HG03060 (cell line): ENCODE measurements at regions not wholly inside any gene's neighbourhood (a gene's known extent, or its start where the extent isn't known, plus 50 kb on each side); places are given as distances from the start of the nearest gene placed in this dataset.
"Not testable (repeated sequence)": the region's sequence is repeated elsewhere in the genome, so short reads cannot be mapped to it uniquely, and the experiment has no call there.

Experiments
- ATAC-seq: cut with Tn5 transposase; IDR thresholded peaks from one replicate; pipeline ENCODE4 v1.9.1; 2021; ENCODE audit warnings: low read depth, moderate number of reproducible peaks; ENCODE audit not compliant: unreplicated experiment

DNA sequence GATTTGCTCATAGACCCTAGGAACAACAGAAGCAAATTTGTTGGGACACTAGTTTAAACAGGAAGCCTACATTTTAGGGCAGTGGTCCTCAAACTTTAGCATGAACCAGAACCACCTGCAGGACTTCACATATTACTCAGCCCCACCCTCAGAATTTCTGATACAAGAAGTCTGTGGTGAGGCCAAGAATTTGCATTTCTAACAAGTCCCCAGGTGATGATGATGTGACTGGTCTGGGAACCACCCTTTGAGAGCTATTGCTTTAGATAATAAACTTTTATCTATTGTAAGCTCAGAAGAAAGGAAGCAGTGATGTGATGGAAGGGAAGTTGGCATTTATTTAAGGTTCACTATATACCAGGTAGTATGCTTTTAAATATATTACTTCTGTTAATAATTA, 194.0 kb downstream of the FAM181B start:
- ATAC-seq = peak; percentile 81

DNA sequence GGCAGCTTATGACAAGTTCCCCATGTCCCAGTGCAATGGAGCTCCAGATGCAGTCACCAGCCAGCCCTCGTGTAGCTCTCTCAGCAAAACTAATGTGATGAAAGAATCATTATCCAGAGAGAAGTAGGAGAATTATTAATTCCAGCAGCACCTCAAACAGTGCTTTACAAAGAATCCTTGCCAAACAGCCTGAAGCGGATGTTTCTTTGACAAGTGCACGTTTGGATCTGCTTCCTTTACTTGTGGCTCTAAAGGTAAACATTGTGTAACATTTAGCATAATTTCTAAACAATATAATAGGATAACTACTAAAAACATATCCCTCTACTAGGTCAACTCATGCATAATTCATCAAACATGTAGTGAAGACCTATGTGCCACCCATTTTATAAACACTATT, 197.0 kb downstream of the FAM181B start:
- ATAC-seq = no peak

DNA sequence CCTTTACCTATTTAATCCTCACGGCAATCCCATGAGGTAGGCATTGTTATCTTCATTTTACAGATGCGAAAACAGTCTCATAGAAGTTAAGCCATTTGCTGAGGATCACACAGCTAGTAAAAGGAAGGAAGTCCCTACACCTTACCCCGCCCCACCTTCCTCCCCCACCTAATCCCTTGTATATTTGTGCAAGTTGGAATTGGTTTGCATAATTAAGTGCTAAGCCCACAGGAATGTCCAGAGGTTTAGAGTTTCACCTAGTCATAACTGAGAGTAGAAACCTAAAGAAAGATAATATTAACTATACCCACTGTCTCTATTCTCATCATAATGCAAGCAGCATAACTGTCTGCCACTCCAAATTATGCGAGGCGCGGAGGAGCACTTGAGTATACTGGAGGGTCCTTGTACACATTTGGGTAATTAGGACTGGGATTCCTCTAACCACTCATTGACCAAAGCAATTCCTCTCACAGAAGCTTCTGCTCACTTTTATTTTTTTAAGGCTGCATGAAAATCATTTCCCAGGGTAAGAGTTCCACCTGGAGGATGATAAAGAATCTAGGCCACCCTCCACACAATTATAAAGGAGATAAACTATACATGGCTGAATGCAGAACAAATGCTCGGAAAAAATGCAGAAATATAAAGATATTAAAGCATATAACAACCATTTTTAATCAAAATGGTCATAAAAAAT, 199.9 kb downstream of the FAM181B start:
- ATAC-seq = no peak

DNA sequence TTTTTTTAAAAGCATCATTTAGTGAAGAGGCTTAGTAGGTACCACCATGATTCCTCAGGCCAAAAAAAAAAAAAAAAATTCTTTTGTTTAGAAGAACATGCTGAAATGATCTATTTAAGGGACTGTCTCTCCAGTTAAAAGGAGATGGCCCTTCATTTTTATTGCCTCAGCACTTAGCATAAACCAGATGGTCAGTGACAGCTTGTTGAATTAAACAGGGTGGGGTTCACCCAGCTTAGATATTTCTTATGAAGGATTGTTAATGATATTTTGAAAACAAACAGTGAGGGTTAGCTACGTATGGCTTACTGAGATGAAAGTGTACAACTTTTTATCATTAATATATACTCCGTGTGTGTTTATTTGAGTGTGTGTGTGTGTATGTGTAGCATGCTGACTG, 203.7 kb downstream of the FAM181B start:
- no peak for ATAC-seq

DNA sequence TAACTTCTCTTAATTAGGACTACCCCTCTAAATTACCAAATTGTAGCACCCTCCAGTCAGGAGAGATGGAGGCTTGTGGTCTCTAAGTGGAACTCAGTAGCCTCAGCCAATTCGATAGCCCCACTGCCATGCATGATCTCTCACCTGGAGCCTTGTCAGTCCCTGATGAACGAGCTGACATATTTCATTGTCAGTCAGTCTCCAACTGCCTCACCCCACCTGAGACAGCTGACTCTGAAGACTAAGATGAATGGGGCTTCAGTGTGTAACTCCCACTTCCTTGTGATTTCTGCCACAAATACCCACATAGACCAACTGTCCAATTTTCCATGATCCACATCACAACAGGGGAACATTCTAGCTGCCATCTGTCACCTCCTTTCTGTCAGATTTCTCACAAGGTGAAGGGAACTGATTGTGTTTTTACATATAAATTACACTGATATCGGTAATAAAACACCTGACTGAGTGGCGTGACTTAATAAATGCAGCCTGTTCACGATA, 206.5 kb downstream of the FAM181B start:
- ATAC-seq = no peak

DNA sequence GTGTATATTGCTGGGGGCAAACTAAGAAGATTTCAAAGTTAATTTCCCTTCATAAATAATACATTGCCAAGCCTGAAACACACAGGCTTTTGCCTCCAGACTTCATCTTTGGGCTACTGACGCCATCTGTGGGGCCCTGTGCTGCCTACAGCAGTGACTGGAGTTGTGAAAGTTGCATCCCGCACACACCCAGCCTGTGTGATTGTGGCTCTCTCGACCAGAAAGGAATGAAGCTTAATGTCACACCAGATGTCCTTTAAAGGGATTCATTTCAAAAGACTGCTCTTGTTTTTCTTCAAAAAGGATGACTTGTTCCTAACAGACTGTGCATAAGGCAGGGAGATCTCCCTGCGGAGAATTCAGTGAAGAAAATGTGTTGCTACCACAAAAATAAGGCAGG, 210.5 kb downstream of the FAM181B start:
- ATAC-seq = no peak

DNA sequence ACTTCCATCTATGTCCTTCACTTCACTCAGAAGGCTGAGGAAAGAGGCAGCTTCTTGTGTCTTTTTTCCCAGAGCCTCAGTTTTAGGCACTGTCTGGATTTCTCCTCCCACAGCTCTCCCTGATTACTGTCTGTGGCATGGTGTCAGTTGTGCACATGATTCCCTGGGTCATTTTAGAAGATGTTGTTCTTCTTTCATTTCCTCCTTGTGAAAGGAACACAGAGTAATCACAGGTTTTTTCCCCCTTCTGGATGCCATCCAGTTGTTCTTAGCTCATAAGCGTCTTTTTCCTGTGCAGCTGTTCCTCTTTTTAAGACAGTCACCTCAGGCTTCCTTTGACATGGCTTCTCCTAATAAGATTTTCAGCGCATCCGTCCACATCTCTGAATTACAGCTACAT, 212.2 kb downstream of the FAM181B start:
- no peak for ATAC-seq

DNA sequence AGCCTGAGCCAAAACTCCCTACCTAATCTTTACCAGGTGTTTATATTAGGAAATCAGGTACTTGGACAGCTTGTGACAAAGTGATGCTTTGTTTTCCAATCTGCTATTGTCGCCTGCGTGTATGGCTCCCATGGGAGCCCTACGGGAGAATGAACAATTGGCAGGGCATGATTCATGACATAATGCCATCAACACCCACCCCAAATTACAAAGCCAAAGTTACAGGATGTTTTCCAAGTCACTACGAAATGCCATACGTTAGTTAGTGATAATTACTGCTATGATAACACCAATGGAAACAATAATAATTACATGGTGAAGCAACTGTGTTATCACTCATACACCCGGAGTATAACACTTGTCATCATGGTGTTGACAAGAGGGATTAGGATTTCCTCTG, 226.4 kb downstream of the FAM181B start:
- ATAC-seq = no peak

DNA sequence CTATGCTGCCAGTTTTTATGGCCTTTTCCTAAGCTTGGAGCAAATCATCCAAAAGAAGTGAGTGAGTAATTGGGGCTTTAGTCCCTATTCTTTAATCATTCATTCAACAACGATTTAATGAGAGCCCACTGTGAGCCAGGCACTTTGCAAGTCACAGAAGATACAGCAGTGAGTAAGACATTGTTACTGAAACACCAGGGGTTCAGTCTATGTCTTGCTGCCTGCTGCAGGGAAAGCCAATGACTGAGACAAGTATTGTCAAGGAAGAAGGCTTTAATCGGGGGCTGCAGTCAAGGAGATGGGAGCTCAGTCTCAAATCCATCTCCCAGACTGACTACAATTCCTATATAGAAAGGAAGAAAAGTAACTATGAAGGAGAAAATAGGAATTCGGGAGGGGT, 228.3 kb downstream of the FAM181B start:
- no peak for ATAC-seq

DNA sequence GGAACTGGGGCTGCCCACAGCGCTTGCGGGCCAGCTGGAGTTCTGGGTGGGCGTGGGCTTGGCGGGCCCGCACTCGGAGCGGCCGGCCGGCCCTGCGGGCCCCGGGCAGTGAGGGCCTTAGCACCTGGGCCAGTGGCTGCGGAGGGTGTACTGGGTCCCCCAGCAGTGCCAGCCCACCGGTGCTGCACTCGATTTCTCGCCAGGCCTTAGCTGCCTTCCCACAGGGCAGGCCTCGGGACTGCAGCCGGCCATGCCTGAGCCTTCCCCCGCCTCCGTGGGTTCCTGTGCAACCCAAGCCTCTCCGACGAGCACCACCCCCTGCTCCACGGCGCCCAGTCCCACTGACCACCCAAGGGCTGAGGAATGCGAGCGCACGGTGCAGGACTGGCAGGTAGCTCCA, 232.5 kb downstream of the FAM181B start:
- not testable (repeated sequence) for ATAC-seq

DNA sequence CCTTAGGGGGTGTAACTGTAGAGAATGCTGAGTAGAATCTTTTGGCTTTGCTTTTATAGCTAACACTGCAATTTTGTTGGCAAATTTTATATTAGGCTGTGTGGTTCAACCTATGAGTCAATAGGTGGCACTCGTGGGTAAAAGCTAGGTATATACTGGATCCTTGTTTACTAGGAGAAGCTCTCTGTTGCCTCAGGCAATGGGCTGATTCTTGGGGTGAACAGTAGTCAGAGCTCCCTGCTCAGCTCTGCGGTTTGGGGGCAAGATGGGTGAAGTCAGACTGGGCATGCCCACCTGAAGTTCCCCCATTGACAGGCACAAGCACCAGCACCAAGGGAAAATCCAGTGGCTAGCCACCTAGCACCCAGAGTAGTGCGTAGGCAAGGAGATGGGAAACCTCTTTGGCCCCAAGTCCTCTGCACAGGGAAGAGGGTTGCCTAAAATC, 238.7 kb downstream of the FAM181B start:
- peak; percentile 80 for ATAC-seq

DNA sequence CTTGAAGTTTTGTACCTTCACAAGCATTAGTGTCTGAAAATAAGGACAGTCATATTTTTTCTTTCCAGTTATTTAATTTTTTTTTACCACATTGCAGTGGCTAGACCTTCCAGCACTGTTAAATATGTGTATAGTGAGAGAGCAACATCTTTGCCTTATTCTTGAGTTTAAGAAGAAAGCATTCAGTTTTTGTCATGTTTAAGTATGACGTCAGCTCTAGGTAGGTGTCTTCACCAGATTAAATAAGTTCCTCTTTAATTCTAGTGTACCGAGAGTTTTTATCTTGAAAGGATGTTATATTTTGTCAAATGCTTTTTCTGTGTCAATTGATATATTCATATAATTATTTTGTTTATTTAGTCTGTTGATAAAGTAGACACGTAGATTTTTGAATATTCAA, 258.8 kb downstream of the FAM181B start:
- ATAC-seq = no peak

DNA sequence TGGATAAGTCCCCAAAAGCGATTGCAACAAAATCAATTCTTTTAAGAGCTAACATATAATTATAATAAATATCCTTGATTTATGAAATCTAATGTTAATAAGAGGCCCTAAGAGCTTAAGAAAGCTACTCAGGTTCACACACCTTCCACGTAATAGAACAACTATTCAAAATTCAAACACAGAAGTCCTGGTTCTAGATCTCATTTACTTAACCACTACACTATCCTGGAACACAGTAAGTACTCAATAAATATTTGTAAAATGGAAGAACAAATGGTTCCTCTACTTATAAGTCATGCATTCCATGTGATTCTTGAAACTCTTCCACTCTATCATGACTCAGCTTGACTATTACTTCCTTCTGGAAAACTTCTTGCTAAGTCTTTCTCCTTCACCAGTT, 268.2 kb downstream of the FAM181B start:
- no peak for ATAC-seq

DNA sequence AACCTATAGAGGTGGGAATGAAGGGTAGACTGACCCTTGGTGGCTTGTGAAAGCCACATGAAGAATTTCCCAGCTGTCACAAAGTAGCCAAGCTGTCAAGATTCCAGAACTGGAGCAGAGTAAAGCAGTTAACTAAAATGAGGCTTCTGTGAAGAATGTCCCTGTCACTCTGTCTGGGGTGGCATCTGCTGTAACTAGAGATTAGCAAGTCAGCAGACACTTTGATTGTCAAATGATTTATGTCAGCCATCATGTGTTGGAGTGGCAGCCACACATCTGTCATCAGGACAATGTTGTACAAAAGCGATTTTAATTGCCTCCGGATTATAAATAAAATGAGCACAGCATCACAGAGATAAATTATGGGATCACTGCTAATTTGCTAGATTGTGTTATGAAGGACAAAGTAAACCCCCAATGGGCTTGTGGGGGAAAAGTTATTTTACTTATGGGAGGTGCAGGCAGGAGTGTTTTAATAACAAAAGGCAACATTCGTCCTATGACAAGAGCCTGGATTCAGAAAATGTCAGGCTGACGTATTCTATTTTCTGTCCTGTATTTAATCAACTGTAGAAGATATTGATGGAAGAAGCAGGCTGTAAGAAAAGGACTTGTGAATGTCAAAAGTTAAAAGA, 270.9 kb downstream of the FAM181B start:
- no peak for ATAC-seq

DNA sequence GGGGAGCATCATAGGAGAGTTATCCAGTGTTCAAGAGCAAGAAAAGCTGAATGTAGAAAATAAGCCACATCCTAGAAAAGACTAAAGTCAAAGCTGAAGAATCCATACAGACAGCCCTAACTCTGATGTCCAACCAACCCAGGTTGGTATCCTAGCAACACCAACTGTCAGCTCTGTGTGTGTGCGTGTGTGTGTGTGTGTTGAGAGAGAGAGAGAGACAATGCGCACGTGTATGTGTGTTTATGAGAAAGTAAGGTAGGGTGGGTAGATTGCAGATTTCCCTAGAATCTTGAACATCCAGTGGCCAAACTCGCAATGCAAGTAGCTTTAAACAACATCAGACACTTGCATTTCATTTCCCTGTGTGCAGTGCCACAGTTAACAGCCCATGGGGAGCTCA, 274.9 kb downstream of the FAM181B start:
- no peak for ATAC-seq

DNA sequence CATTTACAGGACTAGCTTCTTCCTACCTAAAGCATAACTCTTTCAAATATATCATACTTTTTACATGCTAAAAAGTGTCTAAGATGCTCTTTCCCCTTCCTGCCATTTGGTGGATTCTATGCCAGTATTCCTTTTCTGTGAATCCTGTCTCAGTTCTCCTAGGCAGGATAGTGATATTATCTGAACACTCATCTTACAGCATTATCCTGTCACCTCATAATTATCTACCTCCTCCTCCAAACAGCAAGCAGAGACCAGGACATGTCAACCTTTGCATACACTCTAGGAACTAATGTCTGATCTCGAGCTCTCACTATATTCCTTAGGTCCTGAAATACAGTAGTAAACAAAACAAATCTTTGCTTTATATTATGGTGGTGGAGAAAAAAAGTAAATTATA, 275.5 kb downstream of the FAM181B start:
- ATAC-seq = no peak

DNA sequence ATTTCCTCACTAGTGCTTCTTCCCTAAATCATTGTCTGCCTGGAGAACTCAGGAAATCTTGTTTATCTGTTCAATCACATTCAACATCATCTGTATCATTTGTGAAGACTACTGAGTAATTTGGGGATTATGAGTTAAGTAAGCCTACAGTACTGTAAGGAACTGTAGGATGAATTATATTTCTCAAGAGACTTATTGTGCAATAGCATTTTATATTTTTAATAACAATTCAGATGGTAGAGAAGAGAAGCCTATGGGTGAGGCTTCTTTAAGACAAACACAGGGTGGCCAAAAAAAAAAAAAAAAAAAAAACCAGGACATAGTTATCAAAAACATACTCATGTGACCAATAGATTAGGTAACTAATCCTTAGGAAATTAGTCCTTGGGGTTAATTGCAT, 282.7 kb downstream of the FAM181B start:
- ATAC-seq = no peak

DNA sequence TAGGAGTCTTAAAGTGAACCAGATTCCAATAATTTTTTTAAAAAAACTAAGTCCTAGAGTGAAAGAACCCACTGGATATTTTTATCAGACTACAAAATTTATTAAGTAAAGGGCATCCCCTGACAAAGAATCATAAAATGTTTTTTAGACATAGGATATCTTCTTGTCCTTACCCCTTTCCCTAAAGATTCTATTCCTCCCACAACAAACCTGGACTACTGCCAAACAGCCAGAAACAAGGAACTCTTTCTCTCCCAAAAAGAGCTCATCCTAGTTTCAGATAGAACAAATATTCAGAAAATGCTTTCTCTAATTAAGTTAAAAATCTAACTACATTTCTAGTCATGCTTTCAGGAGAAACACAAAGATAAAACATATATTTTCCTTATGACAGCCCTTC, 327.1 kb downstream of the FAM181B start:
- ATAC-seq = no peak

DNA sequence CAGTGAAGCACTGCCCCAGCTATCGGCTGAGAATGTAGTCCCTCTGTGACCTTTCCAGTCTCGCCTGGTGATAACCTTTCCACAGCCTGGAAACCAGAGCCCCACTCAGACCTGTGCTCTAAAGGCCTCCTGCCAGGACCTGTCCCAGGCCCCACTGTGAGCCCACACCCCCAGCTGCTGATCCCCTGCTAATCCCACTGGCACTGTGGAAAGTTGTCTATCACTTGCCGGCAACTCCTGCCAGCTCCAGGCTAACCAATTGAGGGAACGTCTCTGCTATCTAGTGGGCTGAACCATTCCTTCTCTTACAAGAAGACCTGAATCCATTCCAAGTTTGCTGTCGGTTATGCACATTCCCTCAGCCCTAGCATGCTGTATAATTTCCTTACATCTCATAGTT, 328.2 kb downstream of the FAM181B start:
- ATAC-seq = no peak

DNA sequence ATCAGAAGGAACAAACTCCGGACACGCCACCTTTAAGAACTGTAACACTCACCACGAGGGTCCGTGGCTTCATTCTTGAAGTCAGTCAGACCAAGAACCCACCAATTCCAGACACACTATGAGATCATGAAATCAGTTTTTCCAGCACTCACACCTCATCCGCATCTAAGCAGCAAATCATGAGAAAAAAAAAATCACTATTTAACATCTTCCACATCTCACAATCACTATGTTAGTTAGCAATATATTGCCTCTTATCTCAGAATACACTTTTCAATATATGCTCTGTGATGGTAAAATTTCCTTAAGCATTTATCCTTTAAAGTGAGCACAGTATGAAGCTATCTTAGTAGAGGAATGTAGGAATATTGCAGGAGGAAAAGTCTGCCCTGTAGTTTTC, 328.7 kb downstream of the FAM181B start:
- no peak for ATAC-seq

DNA sequence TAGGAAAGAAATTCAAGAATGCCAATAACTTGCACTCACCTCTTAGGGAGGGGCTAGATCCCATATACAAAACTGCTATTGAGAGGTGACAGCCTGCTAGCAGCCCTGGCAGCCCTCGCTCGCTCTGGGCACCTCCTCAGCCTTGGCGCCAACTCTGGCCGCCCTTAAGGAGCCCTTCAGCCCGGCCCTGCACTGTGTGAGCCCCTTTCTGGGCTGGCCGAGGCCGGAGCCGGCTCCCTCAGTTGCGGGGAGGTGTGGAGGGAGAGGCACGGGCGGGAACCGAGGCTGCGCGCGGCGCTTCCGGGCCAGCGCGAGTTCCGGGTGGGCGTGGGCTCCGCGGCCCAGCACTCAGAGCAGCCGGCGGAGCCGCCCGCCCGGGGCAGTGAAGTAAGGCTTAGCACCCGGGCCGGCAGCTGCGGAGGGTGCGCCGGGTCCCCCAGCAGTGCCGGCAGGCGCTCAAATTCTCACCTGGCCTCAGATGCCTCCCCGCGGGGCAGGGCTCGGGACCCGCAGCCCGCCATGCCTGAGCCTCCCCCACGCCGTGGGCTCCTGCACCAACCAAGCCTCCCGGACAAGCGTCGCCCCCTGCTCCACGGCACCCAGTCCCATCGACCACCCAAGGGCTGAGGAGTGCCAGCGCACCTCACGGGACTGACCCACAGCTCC, 329.9 kb downstream of the FAM181B start:
- no peak for ATAC-seq

DNA sequence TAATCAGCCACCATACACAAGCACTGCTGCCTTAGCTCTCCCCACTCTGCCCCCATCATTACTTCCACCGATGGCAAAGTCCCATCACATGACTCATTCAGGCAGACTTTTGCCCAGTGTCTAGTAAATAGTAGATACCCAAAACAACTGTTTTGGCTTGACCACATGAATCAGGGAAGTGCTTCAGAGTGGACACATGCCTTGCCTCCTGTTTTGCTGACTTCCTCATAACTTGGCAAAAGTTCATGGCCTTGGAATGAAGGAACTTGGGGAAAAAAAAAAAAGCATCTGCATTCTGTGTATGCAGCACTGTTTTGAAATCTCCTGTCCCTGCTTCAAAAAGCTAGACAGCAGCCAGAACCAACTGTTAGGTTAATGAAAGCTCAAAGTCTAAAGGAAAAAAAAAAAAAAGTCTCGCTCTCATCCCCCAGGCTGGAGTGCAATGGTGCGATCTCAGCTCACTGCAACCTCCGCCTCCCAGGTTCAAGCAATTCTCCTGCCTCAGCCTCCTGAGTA, 335.3 kb downstream of the FAM181B start:
- no peak for ATAC-seq
